PC-3 (cell line): ENCODE measurements at regions not wholly inside any gene's neighbourhood (a gene's known extent, or its start where the extent isn't known, plus 50 kb on each side); places are given as distances from the start of the nearest gene placed in this dataset.
"Not testable (repeated sequence)": the region's sequence is repeated elsewhere in the genome, so short reads cannot be mapped to it uniquely, and the experiment has no call there.

ENCODE experiments used
- ATAC-seq: fragments of 200-7000 bp; cut with Tn5 transposase; 2 replicates; pipeline ENCODE4 v1.9.1; 2020; ENCODE audit warnings: mild to moderate bottlenecking, moderate library complexity
- BruUV-seq: library from RNA; stranded (reverse); fragments of 400-500 nt; replicated peaks from 2 replicates; lab custom pipeline; 2021; lab: Mats Ljungman, UMichigan
- CTCF ChIA-PET: fragments of 300-600 bp; sonication (Branson Sonifier 250); formaldehyde crosslinking; loops from one replicate; lab custom pipeline; 2022; ENCODE audit warnings: antibody characterized with exemption; lab: Charles Lee
- POLR2A ChIA-PET: fragments of 300-600 bp; sonication (Branson Sonifier 250); formaldehyde crosslinking; loops from one replicate; lab custom pipeline; 2022; ENCODE audit warnings: antibody characterized with exemption; ENCODE audit not compliant: unreplicated experiment; lab: Charles Lee
- DNase-seq: peaks from one replicate; pipeline ENCODE4 v3.0.0-alpha.2; 2015
- H2AFZ ChIP-seq: fragments of 300-600 bp; sonication (generic); 2 replicates; pipeline ENCODE4 v1.6.0; 2016; ENCODE audit warnings: antibody characterized with exemption, low read length
- H3F3A ChIP-seq: fragments of 300-600 bp; sonication (generic); one replicate; pipeline ENCODE4 v1.6.0; 2017; ENCODE audit warnings: antibody characterized with exemption, low read length, control low read depth, mild to moderate bottlenecking; ENCODE audit not compliant: unreplicated experiment
- H3K27ac ChIP-seq: fragments of 300-600 bp; sonication (generic); 2 replicates; pipeline ENCODE4 v1.5.1; 2016; ENCODE audit warnings: mild to moderate bottlenecking, low read length
- H3K27me3 ChIP-seq: fragments of 300-600 bp; sonication (generic); 2 replicates; pipeline ENCODE4 v1.6.1; 2016; ENCODE audit warnings: low read length, mixed read lengths
- H3K36me3 ChIP-seq: fragments of 300-600 bp; sonication (generic); 2 replicates; pipeline ENCODE4 v1.6.1; 2016; ENCODE audit warnings: low read depth, mixed run types, low read length, mixed read lengths
- H3K4me1 ChIP-seq: fragments of 300-600 bp; sonication (generic); 2 replicates; pipeline ENCODE4 v1.5.1; 2016; ENCODE audit warnings: low read length; ENCODE audit not compliant: insufficient read depth
- H3K4me2 ChIP-seq: fragments of 300-600 bp; sonication (generic); 2 replicates; pipeline ENCODE4 v1.6.0; 2016; ENCODE audit warnings: low read length
- H3K4me3 ChIP-seq: fragments of 300-600 bp; sonication (generic); 2 replicates; pipeline ENCODE4 v1.5.1; 2016; ENCODE audit warnings: mild to moderate bottlenecking, low read length, mixed read lengths
- H3K79me2 ChIP-seq: fragments of 300-600 bp; sonication (generic); 2 replicates; pipeline ENCODE4 v1.6.1; 2017; ENCODE audit warnings: low read length, mixed read lengths
- H3K9ac ChIP-seq: fragments of 300-600 bp; sonication (generic); 2 replicates; pipeline ENCODE4 v1.6.0; 2016; ENCODE audit warnings: mild to moderate bottlenecking, low read length
- H3K9me2 ChIP-seq: fragments of 300-600 bp; sonication (generic); replicated peaks from 2 replicates; pipeline ENCODE4 v1.6.1; 2016; ENCODE audit warnings: mixed run types, low read length, mixed read lengths
- H3K9me3 ChIP-seq: fragments of 300-600 bp; sonication (generic); 2 replicates; pipeline ENCODE4 v1.6.1; 2016; ENCODE audit warnings: low read length, mixed read lengths
- H4K20me1 ChIP-seq: fragments of 300-600 bp; sonication (generic); 2 replicates; pipeline ENCODE4 v1.6.1; 2016; ENCODE audit warnings: low read length, mixed read lengths
- CTCF ChIP-seq: fragments of 300-600 bp; sonication (generic); conservative IDR thresholded peaks from 2 replicates; pipeline ENCODE4 v1.5.1; 2017; ENCODE audit warnings: antibody characterized with exemption, low read depth, mild to moderate bottlenecking, low read length
- EZH2 ChIP-seq: fragments of 300-600 bp; sonication (generic); IDR thresholded peaks from one replicate; pipeline ENCODE4 v1.6.1; 2017; ENCODE audit warnings: antibody characterized with exemption, mild to moderate bottlenecking, low read length; ENCODE audit not compliant: unreplicated experiment
- EZH2phosphoT487 ChIP-seq: fragments of 300-600 bp; sonication (generic); IDR thresholded peaks from 2 replicates; pipeline ENCODE4 v1.6.1; 2018; ENCODE audit warnings: mild to moderate bottlenecking, antibody characterized with exemption, low read length, borderline replicate concordance
- intact Hi-C: fragments of 100-400 bp; cut with micrococcal nuclease; formaldehyde crosslinking; loops from 2 replicates; pipeline ENCODE4 v1.9.0; 2023

DNA sequence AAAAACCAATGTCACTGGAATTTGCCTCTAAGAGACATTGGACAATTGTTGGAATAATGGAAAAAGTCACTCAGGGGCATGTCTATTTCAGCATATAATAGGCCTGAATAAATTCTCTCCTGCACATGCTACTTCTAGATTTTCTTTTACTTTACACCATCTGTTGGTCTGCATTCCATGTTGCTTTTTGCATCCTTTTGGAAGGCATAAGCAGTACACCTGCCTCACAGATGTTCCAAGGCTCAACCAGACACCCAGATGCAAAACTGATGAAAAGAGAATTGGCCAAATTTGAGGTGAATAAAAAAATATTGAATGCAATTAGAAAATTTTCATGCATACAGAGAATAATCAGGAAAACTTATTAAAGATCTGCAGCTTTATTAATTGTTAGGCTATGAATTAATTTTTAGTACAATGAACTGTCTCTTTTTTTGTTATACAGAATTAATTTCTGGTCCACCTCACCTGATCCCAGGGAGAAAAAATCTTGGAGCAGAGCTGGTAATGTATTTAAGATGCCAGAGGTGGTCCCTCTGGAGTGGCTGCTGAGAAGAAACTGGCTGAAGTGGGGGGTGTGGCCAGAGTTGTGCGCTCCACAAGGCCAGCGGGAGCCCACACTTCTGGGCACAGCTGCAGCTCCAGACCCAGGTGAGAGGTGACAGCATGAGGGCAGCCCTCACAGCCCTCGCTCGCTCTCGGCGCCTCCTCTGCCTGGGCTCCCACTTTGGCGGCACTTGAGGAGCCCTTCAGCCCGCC lies 778.6 kb downstream of the CDH11 start:
- TF ChIP-seq CTCF: no peak
- no peak for TF ChIP-seq EZH2phosphoT487
- TF ChIP-seq EZH2: no peak
- intact Hi-C loops: no loop called here
- no peak overlapping the region for H3K4me2 ChIP-seq
- no peaks in the 10 kb centered on the region for H3K9me2 ChIP-seq
- no peaks in the 10 kb centered on the region for H3K36me3 ChIP-seq
- no peaks in the 10 kb centered on the region for H3K79me2 ChIP-seq
- H3F3A ChIP-seq: no peaks in the 10 kb centered on the region
- BruUV-seq: no TSS peak
- no peak overlapping the region for H3K4me3 ChIP-seq
- ATAC-seq: no peak
- DNase-seq: no peak
- POLR2A ChIA-PET: no interaction called here
- no peak overlapping the region for H3K27ac ChIP-seq
- no peaks in the 10 kb centered on the region for H4K20me1 ChIP-seq
- no peaks in the 10 kb centered on the region for H3K9me3 ChIP-seq
- no peak overlapping the region for H3K9ac ChIP-seq
- H3K27me3 ChIP-seq: no peaks in the 10 kb centered on the region
- no peak overlapping the region for H2AFZ ChIP-seq
- H3K4me1 ChIP-seq: peaks cover 14% of the 10 kb centered on the region
- CTCF ChIA-PET: no interaction called here

DNA sequence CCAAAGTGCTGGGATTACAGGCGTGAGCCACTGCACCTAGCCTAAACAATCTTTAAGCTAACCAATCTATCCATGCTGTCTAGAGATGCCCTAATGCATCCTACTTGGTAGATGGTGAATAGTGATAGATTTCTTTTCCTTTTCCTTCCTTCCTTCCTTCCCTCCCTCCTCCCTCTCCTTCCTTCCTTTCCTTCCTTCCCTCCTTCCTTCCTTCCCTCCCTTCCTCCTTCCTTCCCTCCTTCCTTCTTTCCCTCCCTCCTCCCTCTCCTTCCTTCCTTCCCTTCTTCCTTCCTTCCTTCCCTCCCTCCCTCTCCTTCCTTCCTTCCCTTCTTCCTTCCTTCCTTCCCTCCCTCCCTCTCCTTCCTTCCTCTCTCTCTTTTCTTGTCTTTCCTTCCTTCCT lies 780.5 kb downstream of the CDH11 start:
- H3F3A ChIP-seq, BruUV-seq, H3K36me3 ChIP-seq, H3K9me3 ChIP-seq, CTCF ChIA-PET, H3K27me3 ChIP-seq, H3K9me2 ChIP-seq, ATAC-seq, intact Hi-C loops, H3K4me2 ChIP-seq, POLR2A ChIA-PET, H4K20me1 ChIP-seq, H3K4me3 ChIP-seq, H3K9ac ChIP-seq, H2AFZ ChIP-seq, H3K27ac ChIP-seq, H3K79me2 ChIP-seq, DNase-seq: not testable (repeated sequence)
- peaks cover 14% of the 10 kb centered on the region for H3K4me1 ChIP-seq

DNA sequence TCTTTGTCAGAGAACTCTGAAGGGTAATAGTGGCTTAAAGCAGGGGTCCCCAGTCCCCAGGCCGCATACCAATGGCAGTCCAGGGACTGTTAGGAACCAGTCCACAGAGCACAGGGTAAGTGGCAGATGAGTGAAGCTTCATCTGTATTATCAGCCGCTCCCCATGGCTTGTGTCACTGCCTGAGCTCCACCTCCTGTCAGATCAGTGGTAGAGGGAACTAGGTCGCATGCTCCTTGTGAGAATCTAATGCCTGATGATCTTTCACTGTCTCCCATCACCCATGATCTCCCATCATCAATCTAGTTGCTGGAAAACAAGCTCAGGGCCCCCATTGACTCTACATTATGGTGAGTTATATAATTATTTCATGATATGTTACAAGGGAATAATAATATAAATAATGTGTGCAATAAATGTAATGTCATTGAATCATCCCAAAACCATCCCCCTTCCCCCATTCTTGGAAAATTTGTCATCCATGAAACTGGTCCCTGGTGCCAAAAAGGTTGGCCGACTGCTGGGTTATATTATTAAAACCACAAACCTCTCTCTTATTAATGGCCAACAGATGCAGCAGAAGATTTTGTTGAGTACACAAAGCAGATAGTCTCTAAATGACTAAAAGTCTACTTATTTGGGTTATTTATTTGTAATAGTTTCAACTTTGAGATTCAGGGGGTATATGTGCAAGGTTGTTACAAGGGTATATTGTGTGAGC lies 782.7 kb downstream of the CDH11 start:
- ATAC-seq (peak; percentile 55), DNase-seq (peak; percentile 74)
- Histone ChIP-seq H3K9me2 (no peaks in the 10 kb centered on the region), H2AFZ (no peak overlapping the region), H3K4me2 (peak overlapping the region; percentile 37; the same call in 1 of the 2 replicates), H3K9me3 (no peaks in the 10 kb centered on the region), H3K9ac (no peak overlapping the region), H3K36me3 (no peaks in the 10 kb centered on the region), H3F3A (no peaks in the 10 kb centered on the region), H3K4me3 (no peak overlapping the region), H3K4me1 (peaks cover 14% of the 10 kb centered on the region), H3K27ac (no peak overlapping the region), H4K20me1 (no peaks in the 10 kb centered on the region), H3K27me3 (no peaks in the 10 kb centered on the region), H3K79me2 (no peaks in the 10 kb centered on the region)
- ChIA-PET POLR2A (no interaction called here), CTCF (no interaction called here)
- TF ChIP-seq CTCF (no peak), EZH2 (no peak), EZH2phosphoT487 (no peak)
- no TSS peak for BruUV-seq
- intact Hi-C loops: no loop called here
